Tibial nerve (tissue), 4 donors: ENCODE measurements at regions not wholly inside any gene's neighbourhood (a gene's known extent, or its start where the extent isn't known, plus 50 kb on each side); places are given as distances from the start of the nearest gene placed in this dataset.

ENCODE experiments used
- CTCF ChIP-seq, 5 experiments: fragments of 200-600 bp in 3 of 5; fragments of 450-650 bp in 2 of 5; sonication (generic) in 3 of 5; IDR thresholded peaks; one replicate each; pipeline ENCODE4 v1.5.1; 2016 to 2019; ENCODE audit warnings: antibody characterized with exemption in 5 of 5, mild to moderate bottlenecking in 3 of 5, moderate library complexity in 2 of 5
- EP300 ChIP-seq, 2 donors: sonication (generic); formaldehyde crosslinking; IDR thresholded peaks; one replicate each; pipeline ENCODE4 v1.6.1; 2017; ENCODE audit warnings: antibody characterized with exemption in 2 of 2, mild to moderate bottlenecking in 1 of 2
- POLR2A ChIP-seq, 2 donors: fragments of 450-650 bp; IDR thresholded peaks; one replicate each; pipeline ENCODE4 v1.6.1; 2017; ENCODE audit warnings: antibody characterized with exemption in 2 of 2, mild to moderate bottlenecking in 2 of 2, moderate library complexity in 2 of 2

- TF ChIP-seq POLR2A (IDR thresholded peaks at IDR 0.05) (no peak), CTCF (IDR thresholded peaks at IDR 0.05) (no peak), EP300 (IDR thresholded peaks at IDR 0.05) (no peak)
Observed at GRCh38 chr16:51306116-51306515, 155.0 kb upstream of the SALL1 start.
